GM21360 (cell line): ENCODE measurements at regions not wholly inside any gene's neighbourhood (a gene's known extent, or its start where the extent isn't known, plus 50 kb on each side); places are given as distances from the start of the nearest gene placed in this dataset.
"Not testable (repeated sequence)": the region's sequence is repeated elsewhere in the genome, so short reads cannot be mapped to it uniquely, and the experiment has no call there.

Experiments
- ATAC-seq: cut with Tn5 transposase; IDR thresholded peaks from one replicate; pipeline ENCODE4 v1.9.1; 2021; ENCODE audit warnings: mild to moderate bottlenecking, moderate library complexity; ENCODE audit not compliant: unreplicated experiment

- ATAC-seq: no peak
Measured at GRCh38 chr6:169145496-169145895, 108.2 kb downstream of the THBS2 start.

DNA sequence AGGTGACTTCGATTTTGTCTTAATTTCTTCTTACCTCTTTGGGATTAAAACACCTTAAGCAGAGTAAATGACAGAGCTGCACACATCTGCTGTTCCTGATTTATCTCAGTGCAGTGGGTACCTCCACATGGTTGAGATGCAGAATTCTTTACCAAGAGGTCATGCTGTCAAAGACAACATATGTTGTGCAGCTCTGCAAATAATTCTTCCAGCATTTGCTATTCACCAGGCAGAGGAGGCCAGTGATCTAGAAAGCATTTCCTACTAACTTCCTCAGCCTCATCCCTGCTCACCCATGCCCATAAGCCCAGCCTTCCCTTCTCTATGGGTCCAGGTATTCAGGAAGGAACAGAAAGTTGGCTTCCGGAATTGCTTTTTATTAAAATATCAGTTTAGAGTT lies 109.3 kb downstream of the THBS2 start:
- ATAC-seq: no peak

DNA sequence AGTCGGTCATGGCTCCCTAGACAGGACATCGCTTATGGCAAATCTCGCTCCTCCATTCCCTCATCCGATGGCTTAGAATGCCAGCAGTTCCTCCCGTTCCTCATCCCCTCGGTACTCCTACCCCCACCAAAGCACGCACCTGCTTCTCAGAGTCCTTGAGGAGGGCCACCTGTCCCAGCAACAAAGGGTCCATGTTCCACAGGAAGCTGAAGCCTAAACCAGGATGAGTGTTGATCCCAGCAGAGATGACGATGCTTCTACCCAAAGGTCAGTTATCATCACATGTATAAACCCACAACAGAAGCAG lies 111.2 kb downstream of the THBS2 start:
- no peak for ATAC-seq

- ATAC-seq: no peak
Measured at GRCh38 chr6:169141671-169142537, 111.7 kb downstream of the THBS2 start.

DNA sequence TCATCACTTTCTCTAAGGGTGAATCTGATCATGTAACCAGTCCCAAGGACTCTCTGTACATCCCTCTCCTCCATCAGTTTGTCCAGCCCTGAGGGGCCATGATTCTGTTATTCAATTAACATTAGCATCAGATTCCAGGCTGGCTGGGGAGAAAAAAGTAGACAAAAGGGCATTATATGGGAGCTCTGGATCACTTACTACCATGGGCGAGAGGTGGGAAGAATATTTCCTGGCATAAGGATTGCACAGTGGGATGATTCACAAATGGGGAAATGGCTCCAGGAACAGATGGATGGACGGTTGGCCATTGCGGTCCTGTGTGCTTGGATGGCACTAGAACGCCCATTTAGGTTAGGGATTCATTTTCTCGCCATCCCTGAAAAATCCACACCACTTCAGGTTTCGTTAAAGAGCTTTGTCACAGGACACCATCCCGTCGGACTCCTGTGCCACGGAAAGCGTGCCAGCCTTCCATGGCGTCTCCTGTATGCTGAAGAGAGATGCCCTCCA lies 112.6 kb downstream of the THBS2 start:
- ATAC-seq: no peak

DNA sequence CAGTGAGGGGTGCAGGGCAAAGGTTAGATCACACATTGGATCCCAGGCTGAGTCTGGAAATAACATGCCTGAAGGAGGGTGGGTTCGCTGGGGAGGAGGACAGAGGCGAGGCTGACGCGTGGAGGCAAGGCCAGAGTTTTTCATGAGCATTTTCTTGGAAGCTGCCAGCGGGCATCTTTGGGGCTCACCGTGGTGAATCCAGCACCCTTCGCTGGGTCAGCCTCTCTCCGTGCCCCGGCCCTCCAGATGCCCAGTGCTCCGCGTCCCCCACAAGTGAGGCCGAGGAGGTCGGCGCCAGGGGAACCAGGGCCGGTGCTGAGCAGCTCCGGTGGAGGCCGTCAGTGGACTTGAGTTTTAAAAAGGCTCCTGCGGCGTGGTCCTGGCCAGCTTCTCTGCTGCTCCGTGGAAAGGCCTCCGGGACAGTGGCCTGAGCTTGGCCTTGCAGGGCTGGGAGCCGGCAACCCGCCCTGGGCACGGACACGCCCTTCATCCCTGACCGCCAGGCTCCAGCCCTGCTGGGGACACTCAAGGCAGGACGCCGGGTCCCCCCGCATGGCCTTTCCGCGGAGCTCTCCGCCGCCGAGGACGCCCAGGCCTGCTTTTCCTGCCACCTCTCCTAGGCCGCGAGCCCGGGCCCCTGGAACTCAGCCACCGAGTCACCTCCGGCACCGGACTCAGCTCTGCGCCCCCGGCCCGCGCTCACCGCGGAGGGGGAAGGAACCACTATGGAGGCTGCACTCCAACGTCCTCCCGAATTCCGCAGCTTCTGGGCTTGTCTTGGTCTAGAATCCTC lies 114.3 kb downstream of the THBS2 start:
- no peak for ATAC-seq

DNA sequence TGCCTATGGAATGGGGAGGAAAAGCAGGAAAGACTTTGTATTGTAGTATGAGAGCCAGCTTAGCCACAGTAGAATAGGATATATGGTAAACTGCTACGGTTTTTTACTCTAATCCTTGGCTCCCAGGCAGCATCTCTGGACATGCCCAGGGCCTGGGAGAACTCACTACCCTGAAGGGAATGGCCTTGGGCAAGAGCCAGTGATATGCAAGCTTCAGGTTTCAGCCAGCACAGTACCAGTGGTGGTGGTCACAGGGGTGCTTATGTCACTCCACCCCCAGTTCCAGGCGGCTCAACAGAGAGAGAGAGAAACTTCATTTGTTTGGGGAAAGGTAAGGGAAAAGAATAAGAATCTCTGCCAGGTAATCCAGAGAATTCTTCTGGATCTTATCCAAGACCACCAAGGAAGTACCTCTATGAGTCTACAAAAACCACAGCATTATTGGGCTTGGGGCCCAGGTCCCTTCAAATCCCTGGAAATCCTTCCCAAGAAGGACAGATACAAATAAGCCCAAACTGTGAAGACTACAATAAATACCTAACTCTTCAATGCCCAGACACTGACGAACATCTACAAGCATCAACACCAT lies 121.2 kb downstream of the THBS2 start:
- ATAC-seq: no peak

DNA sequence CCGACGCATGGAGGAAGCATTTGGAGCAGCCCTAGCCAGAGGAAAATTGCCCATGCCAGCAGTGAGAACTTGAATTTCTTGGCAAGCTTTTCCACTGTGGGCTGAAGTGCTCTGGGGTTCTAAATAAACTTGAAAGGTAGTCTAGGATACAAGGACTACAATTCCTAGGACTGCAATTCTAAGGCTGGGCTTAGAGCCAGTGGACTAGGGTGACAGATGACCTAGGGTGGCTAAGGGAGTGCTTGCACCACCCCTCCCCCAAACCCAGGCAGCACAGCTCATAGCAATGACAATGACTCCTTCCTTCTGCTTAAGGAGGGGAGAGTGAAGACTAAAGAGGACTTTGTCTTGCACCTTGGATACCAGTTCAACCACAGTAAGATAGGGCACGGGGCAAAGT lies 122.3 kb downstream of the THBS2 start:
- ATAC-seq: no peak

GRCh38 chr6:169130113-169130512 lies 123.5 kb downstream of the THBS2 start:
- ATAC-seq: no peak

DNA sequence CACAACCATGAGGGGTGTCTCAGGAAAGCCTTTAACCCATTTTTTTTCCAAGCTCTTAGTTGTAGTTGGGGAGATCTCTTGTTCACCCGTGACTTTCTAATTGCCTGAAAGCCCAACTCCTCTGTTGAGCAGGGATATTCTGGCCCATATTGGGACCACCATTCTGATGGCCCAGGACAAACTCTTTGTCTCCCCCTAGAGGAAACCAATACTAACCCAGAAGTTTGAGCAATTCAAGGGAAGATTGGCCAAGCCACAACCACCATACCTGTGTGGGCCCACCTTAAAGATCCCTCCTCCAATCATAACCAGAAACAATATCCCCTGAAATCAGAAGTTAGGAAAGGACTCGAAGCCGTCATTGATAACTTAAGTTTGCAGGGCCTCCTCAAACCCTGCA lies 132.6 kb downstream of the THBS2 start:
- no peak for ATAC-seq

GRCh38 chr6:169119669-169120068 lies 134.0 kb downstream of the THBS2 start:
- ATAC-seq: no peak

DNA sequence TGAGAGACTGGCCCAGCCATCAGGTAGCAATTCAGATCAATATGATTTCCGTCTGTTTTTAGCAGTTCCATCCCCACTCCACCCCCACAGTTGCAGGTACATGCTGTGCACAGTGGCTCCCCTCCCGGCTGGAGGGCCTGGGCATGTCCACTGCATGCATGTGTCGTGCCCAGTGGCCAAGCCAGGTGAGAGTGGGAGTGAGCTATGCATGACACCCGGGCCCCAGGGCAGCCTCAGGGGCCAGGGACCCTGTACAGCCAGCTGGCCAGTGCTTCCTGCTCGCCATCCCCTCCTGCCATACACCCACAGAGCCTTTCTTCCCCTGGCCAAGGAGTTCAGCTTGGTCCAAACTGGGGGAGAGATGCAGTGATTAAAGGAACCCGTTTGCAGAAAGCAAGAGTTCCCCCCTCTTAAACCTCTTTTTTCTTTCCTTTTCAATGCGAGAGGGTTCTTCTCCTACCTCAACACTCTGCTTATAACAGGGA lies 135.3 kb downstream of the THBS2 start:
- ATAC-seq: no peak

DNA sequence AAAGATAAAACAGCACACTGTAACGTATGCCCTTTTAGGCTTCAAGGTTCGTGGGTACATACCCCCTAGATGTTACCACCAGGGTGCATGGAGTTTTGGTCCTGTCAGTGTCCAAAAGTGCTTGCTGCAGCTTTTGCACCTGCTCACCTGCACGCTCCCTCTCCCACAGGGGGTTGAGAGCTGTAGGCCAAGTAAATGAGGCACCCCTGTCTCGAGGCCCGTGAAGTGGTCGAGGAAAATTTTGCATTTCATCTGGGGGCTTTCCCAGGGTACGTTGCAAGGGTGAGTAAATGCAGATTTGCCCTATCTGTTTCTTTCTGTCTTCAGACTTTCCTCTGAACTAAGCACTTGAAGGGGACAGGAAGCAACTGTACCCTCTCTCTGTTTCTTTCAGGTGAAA lies 136.0 kb downstream of the THBS2 start:
- ATAC-seq: no peak

GRCh38 chr6:169115632-169116031 lies 138.0 kb downstream of the THBS2 start:
- ATAC-seq: no peak

DNA sequence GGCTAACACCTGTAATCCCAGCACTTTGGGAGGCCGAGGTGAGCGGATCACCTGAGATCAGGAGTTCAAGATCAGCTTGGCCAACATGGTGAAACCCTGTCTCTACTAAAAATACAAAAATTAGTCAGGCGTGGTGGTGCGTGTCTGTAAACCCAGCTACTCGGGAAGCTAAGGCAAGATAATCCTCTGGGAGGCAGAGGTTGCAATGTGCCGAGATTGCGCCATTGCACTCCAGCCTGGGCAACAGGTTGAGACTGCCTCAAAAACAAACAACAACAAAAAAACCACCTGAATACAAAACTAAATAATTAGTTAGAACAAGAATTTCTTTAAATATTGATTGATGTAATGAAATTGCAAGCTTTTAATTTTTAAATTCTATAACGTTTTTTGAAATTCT lies 139.0 kb downstream of the THBS2 start:
- not testable (repeated sequence) for ATAC-seq

DNA sequence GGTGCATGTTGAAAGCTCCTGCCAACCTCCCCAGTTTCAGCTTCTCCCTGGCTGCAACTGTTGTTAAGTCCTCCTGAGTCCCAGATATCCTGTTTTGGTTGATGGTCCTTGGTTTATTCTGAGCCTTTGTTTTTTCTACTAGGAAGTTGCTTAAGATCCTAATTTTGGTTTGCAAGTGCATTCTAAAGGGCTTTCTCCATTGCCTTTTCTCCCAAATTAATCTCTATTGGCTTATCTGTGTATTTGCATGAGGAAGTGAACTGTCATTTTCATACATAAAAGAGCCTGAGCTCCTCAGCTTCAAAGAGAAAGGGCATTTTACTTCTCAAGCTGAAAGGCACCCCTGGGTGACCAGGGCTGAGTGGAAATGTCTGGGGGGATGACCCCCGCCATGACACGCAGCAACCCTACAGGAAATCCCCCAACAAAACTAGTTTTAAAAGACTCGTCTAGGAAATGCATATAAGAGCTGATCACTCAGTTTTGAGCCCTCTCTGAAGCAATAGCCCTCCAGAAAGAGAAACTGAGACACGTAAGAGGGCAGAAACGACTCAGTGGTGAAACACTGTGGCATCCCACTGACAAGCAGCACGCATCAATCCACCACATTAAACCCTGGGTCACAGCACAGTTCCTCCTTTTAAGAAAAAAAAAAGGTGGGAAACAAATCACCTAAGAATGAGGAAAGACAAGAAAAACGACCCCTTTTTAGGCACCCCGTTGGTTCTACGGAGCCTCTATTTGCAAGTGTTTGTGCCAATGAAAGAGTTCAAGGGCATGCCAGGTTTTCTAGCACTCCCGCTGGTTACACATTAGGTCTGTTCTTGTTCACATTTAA lies 140.9 kb downstream of the THBS2 start:
- ATAC-seq: peak; percentile 61

- no peak for ATAC-seq
Measured at GRCh38 chr6:169111203-169111602, 142.4 kb downstream of the THBS2 start.

- no peak for ATAC-seq
Measured at GRCh38 chr6:169109411-169110220, 144.0 kb downstream of the THBS2 start.

DNA sequence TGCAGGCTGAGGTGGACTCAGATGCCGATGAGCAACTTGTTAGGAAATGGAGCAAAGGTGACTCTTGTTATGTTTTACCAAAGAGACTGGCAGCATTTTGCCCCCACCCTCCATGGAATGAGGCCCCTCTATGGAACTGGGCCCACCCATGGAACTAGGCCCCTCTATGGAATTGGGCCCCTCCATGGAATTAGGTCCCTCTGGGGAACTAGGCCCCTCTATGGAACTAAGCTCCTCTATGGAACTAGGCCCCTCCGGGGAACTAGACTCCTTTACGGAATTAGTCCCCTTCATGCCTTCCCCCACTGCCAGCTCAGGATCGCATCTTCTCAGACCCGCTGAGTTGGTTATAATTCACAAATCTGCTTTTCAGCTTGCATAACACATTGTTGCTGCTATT lies 144.9 kb downstream of the THBS2 start:
- ATAC-seq: no peak

DNA sequence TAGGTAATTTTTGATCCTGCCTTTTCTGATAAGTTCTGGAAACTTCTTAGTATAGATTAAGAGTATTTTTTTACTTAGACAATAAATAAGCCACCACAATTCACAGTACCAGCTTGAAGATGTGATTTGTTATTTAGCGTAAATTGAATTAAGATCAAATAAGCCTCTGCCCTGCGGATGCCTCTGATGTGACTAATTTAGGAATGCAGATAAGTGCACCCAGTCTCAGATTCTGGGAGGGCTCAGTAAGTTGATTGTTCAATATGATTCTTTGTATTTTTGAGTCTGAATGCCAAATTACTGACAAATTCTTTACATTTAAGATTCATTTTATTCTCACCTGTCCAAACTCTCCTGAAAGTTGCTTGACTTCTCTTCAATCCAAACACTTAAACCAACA lies 147.5 kb downstream of the THBS2 start:
- ATAC-seq: no peak
